NCI-H69 (cell line): ENCODE measurements at regions not wholly inside any gene's neighbourhood (a gene's known extent, or its start where the extent isn't known, plus 50 kb on each side); places are given as distances from the start of the nearest gene placed in this dataset.
A peak's percentile ranks its signal among the peaks of the same experiment; 100 is the strongest.
"Not testable (repeated sequence)": the region's sequence is repeated elsewhere in the genome, so short reads cannot be mapped to it uniquely, and the experiment has no call there.

Source experiments
- DNase-seq: peaks from one replicate; lab custom pipeline; 2025; lab: John Stamatoyannopoulos, UW

DNA sequence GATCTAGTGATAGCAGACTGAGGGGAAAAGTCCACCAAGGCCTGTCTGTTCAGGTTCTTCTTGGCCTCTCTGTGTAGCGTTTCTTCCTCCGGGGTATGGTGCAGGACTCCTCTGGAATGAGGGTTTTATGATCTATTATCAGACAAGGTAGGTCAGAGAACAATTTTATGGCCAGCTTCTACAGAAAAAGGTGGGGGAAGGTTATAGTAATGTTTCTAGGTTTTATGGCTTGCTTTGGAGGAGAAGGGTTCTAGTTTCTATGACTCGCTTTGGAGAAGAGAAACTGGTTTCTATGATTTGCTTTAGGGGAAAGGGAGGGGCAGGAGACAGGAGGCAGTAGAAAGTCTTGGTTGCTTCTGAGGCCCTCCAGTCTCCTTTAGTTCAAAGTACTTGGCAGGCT lies 144.8 kb upstream of the LAMA2 start:
- no peak for DNase-seq

DNA sequence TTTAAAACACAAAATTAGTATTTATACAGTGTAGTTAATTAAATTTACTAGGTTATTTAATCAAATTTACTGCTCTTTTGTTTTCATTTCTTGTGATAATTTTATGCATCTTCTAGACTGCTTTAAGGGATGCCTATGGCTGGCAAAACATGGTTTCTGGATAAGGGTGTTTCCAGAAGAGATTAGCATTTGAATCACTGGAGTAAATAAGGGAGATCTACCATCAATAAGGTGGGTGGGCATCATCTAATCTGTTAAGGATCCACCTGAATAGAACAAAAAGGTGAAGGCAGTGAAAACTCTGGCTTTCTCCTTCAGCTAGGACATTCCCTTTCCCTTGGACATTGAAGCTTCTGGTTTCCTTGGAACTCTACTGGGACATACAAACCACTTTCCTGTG lies 146.2 kb upstream of the LAMA2 start:
- no peak for DNase-seq

DNA sequence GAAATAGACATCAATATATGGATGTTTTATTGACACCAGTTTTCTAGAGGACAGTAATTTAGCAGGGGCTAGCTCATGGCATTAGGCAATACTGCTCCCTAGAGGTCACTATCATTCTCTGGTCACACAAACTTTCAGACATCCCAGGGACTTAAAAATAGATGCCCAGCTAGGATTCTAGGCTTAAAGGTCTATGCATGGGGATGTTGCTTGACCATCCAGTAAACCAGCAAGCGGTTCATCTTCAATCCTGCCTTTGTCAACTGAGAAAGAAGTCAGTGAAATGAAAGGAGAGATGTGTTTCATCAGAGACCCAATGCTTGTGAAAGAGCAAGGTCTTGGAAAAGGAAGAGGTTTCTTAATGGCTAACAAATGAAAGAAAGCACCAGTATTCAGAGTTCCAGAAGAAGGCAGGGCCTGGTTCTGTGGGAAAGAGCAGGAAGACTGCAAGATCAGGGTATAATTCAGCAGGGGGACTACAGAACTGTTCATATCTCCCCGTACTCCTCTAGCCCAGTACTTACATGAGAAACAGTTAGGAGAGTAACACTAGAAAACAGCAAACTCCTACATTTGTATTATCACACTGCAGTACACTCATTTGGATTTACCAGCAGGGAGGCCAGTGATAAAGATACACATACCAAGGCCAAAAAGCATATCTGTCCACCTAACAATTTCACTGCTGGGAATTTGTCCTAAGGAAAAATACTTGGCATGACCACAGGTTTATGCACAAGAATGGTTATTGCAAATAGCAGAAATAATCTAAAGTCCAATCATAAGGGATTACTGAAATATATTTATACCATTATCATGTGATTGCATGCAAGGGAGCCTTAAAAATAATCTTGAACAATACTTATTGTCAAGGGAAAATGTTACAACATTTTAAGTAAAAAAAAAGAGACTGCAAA lies 151.4 kb upstream of the LAMA2 start:
- DNase-seq, result peak; percentile 80

DNA sequence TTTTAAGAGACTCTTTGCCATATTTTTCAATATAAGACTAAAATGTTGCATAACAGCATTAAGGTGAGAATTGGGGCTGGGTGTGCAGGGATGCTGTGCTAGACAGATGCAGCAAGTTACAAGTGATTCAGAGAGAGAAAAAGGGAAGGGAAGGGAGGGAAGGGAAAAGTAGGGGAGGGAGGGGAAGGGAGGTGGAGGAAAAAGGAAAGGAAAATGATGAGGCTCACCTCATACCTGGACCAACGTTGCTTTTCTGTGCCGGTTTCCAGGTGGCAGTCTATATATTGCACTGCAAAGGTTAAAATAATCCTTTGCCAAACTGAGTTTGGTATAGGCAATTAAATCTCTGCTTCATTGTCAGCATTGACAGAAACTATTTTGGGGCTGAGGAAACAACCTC lies 155.4 kb upstream of the LAMA2 start:
- peak; percentile 58 for DNase-seq

DNA sequence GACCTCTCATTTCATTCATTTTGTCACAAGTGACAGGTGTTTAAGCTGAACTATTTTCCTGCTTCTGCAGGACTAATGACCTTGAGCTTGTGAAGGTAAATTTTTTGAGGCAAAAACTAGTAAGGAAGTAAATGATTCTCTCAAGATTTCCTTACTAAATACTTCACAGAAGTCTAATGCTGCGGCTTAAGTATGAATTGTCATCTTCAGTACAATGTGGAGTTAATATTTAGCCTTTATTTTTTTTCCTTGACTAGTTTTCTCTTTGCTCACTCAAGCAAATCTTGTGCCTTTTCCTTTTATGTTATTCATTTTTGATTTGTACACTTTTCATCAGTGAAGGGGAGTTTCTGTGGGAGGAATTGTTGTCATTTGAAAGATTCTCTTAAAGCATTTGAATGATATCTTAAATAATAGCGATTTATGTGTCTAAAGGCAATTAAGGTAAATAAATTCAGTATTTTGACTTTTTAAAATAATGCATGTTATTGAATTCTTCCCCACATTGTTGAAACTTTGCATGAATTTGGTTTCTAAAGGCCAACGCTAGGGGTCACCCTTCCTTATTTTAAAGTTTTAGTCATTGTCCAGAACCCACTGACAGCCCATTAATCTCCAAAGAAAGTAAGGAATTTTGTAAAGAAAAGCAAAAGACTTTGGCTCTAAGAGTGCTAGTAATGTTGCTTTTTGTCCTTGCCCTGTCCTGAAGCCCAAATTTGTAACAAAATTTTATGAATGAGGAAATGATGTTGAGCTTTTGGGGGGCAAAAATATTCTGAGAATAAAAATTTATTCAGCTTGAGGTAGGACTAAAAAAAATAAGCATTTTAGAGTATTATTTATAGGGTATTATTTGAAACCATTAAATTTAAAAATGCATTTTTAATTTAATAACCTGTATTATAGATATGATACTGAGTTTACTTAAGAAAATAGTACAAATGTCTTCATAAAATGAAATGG lies 157.4 kb upstream of the LAMA2 start:
- peak; percentile 58 for DNase-seq

DNA sequence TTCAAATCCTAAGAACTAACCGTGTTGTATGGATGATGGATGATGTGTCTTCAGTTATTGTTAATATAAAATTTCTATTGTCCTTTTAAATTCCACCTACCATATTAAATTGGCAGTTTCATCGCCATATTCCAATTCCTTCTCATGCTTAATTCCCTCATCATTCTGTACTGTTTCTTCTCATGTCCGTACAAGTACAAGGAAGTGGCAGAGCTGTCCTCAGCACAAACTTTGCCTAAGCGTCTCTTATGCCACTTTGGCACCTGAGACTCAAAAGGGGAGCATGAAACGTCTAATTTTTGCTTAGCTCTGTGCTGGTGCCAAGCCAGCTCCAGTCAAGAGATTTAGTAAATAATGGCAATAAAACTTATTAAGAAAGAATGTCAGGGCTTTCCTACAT lies 158.2 kb upstream of the LAMA2 start:
- no peak for DNase-seq

DNA sequence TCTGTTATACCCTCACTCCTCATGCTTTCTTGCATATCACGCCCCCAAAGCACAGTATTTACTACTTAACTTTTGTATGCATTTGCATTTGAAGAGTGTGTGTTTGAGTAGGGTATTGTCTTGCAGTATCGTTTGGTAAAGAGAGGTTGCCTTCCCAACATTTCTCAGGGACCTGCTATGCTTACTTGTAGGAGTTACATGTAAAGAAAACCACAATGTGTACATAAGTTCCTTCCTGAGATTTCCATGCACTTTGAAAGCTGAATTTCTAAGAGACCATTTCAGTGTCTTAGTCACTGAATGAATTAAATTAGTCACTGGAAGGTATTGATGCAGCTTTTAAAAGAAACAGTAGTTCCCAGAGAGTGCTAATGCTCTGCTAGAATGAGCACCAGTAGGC lies 159.3 kb upstream of the LAMA2 start:
- DNase-seq, result no peak

DNA sequence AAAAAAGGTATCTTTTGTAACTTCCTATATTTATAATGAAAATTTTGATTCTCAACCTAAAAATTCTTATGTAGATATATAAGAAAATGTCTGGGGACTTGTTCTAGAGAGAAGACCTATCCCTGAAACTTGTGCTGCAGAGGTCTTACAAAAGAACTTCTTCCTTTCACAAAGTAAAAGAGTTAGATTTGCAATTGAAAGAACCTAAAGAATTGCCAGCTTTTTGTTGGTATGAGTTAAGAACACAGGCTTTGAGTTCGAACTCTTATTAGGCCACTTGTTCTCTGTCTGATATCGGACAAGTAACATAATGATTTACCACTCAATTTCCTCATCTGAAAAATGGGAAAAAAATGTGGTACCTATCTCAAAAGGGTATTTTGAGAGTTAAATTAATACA lies 162.0 kb upstream of the LAMA2 start:
- no peak for DNase-seq

DNA sequence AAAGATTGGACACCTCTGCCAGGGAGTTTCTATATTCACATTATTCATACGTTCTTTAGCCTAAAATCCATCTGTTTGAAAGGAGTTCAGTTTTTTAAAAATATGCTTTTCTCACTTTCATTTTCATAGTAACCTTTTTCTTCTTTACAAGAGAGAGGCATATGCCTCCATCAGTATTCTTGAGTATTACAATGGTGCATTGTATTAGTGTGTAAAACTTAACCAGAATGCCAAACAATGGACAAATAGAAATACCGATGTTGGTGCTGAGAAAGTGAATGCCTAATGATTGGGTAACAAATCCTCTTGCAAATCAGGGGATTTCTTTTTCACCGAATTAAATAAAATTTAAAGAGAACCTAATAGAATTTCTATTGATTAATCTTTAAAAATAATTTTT lies 163.2 kb upstream of the LAMA2 start:
- no peak for DNase-seq

DNA sequence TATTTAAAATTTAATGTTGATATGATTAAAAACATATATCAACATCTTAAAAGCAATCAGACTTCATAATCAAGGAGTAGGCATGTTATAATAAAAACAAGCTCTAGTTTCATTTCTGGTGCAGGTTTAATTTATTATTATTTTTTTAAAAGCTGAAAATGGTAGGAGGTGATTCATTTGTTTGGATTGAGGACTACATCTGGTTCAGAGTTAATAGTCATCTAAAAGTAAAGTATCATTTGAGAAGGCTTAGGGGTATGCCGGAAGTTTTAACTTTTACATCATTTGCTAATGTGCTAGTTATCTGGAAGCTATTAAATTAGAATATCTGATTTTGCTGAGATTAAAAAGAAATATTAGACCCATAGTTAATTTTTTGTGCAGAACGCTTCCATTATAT lies 169.5 kb upstream of the LAMA2 start:
- DNase-seq, result no peak

DNA sequence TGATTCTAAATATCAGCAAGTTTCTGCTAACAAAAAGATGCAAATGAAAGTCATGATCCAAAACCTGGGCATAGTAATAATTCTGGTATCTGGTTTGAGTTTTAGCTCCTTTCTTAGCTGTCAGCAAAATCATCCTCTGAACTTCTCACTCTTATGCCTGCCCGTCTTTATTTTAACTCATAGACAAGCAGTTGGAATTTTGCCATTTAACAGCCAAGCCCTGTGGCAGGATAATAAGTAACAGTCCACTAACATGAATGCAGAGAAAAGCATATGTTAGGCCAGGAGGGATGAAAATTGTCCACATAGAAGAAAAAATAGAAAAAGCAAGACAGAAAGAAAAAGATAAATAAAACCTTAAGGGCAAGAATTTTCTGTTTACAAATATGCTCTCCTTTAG lies 170.0 kb upstream of the LAMA2 start:
- DNase-seq, result peak; percentile 10

DNA sequence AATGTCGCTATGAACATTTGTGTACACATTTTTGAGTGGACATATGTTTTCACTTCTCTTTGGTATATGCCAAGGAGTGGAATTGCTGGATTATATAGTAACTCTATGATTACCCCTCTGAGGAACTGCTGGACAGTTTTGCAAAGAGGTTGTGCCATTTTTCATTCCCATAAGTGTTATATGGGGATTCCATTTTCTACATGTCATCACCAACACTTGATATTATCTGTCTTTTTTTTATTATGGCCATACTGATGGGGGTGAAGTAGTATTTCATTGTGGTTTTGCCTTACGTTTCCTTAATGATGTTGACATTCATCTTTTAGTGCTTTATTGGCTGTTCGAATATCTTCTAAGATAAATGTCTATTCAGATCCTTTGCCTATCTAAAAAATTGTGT lies 171.8 kb upstream of the LAMA2 start:
- DNase-seq, result no peak

DNA sequence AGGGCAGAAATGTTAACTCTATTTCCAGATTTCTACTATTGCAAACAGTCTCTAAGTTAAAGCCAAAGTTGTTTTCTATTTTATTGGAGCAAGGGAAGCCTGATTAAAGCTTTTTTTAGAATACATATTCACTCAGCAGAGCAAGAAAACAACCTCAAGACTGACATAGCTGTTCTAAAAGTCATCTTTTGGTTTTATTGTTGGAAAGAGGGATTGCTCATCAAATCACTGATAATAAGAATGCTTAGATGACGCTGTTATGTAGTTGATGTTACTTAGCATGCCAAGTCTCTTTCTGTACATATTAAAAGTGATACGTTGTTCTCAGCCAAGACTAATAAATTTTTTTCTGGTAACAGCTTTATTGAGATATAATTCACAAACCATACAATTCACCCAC lies 172.6 kb upstream of the LAMA2 start:
- no peak for DNase-seq

DNA sequence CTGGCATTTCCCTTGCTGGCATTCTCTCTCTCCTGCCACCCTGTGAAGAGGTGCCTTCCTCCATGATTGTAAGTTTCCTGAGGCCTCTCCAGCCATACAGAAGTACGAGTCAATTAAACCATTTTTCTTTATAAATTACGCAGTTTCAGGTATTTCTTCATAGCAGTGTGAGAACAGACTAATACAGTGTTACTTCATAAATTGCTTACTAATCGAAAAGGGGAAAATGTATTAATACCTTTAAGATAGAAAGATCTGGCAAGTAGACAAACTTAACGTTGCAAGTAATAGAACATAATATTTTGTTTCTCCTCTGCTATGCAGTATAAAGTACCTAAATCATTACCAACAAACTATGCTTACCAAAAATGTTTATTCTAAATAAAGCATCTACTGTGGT lies 178.3 kb upstream of the LAMA2 start:
- no peak for DNase-seq

DNA sequence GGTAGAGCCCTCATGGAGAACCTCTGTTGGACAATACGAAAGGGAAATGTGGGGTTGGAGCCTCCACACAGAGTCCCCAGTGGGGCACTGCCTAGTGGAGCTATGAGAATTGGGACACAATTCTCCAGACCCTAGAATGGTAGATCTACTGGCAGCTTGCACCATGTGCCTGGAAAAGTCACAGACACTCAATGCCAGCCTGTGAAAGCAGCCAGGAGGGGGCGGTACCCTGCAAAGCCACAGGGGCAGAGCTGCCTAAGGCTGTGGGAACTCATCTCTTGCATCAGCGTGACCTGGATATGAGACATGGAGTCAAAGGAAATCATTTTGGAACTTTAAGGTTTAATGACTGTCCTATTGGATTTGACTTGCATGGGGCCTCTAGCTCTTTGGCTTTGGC lies 179.1 kb upstream of the LAMA2 start:
- DNase-seq, result not testable (repeated sequence)

DNA sequence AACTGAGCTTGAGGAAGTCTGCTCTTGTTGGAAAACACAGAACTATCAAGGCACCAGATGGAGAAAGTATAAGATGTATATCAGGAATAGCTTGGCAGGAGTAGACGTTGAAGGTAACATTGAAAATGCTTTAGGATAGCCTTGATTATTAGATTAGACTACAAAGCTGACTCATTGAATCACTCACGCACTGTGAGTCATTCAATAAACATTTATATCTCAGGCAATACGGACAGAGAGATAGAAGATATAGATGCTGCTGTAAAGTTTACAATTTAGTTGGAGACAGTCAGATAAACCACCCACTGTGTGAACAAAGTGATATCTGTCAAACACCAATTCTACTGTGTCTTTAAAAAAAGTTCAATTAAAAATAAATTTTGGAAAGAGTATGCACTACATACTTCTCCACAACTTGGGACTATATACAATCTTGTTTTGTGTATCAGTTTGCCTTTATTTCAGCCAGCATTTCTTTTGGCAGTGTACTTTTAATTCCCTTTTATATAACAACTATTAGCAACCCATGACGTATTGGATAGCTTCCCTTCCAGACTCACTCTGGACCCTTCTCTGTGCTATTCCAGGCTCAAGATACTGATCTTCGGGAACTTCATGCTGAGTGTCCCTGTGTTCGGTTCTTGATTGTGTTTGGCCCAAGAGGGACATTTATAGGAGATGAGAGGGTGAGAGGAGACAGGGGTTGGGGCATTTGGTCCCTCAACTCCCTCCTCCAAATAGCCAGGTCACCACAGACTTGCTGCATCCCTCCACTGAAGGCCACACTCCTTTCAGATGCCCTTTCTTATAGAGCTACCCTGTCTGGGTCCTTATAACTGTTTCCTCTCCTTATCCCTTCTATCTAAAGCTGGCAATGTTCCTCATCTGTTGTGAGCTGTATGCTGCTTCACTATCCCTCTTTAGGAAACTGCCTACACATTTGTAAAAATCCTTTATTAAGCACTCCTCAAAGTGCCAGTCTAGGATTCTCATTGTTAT lies 176.6 kb upstream of the PTPRK start:
- no peak for DNase-seq

DNA sequence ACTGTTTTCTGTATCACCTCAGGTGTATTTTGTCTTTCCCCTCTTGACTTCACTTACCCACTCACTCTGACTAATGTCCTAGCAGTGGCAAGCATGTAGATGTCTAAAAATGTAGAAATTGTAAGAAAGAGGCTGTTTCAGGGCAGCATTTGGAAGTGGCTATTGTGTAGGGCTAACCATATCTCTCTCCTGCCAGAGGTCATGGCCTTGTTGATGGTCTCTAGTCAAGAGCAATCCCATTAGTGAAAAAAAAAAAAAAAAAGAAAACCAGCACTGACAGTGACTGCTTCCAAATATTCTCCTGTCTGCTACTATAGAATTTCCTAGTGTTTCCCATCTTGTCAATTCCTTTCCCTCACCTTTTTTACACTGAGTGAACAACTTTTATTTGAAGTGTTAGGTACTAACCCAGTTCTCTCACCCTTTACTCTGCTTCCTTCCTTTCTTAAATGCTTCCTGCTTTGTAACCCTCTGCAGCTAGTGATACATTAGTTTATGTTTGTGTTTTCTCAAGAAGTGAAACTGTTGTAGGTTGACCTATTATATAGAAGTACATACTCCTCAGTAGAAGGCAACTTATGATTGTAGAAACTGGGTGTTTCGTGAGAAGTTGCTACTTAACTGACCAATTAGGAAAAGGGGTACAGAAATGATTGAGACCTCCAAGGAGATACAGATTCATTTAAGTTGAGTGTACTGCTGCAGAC lies 174.1 kb upstream of the PTPRK start:
- DNase-seq, result no peak

DNA sequence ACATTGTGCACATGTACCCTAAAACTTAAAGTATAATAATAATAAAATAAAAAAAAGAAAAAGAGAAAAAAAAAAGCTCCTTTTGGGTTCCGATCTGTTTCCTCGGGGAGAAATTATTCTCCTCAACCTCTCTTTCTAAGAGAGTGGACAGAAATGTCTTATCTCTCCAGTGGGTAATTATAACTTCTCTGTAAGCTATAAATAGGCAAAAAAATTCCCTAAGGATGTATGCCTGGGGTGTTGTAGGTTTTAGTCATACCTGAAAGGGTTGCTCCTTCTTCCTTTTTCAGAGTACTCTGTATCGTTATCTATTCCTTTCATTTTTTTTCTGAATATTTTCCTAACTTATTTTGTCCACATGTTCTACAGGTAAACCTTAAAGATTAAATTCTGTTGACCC lies 169.7 kb upstream of the PTPRK start:
- peak; percentile 9 for DNase-seq

DNA sequence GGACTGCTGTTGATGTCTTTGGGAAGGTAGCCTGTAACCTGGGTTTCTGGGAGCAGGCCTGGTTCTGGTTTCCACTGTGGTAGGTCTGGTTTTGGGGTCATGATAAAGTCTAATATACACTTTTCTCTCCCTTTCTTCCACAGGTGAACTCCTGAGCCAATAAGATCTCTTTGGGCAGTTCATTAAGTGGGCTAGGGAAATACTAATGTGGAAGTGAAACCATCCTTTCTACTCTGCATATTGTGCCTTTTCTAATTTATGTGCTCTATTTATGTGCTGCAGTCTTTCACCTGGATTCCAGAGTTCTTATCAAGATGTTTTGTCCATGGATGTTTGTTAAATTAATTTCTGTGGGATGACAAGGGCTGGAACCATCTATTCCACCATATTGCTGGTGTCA lies 165.7 kb upstream of the PTPRK start:
- DNase-seq, result no peak

DNA sequence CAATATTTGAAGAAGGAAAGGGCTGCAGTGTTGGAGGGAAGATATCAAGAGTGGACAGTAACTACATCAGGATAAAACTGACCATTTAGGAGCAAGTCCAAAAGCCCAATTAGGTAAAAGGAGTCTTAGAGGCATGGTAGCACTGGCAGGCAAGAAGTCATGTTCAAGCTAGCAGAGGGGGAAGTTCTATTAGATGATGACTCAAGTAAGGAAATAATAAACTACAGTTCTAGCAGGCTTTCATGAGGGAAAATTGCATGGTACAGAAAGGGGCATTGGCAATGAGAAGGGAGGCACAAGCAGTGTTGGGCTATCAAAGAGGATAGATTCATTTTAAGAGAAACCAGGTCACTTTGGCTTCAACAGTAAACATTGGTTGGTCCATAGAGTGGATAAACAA lies 156.1 kb upstream of the PTPRK start:
- no peak for DNase-seq

DNA sequence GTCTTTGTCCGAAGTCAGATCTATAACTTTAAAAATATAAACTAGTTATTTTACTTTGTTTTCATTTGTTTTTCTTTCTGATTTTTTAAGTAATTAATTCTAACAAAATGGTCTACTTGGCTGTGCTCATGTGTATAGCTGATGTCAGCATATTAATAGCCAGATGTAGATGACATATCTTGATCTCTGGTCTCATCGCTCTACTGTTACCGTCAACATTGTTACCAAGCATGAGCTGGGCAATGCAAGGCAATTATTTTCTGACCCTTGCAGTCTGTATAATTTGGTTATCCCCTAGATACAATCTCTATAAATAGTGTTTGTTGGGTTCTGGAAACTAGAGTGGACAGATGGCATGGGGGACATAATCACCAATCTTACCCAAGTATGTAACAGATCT lies 151.6 kb upstream of the PTPRK start:
- DNase-seq, result peak; percentile 72
